NCI-H2029 (cell line): ENCODE measurements at regions not wholly inside any gene's neighbourhood (a gene's known extent, or its start where the extent isn't known, plus 50 kb on each side); places are given as distances from the start of the nearest gene placed in this dataset.

ENCODE experiments used
- DNase-seq: peaks from one replicate; lab custom pipeline; 2025; lab: John Stamatoyannopoulos, UW

- DNase-seq: peak; percentile 66
Observed at GRCh38 chr14:42929806-42930480, 1323.3 kb downstream of the LRFN5 start.

GRCh38 chr14:42927313-42927712, 1320.6 kb downstream of the LRFN5 start:
- DNase-seq: no peak

GRCh38 chr14:42921901-42922300, 1315.2 kb downstream of the LRFN5 start:
- no peak for DNase-seq

- DNase-seq: no peak
Observed at GRCh38 chr14:42918615-42919014, 1311.9 kb downstream of the LRFN5 start.

GRCh38 chr14:42911642-42912041, 1305.0 kb downstream of the LRFN5 start:
- no peak for DNase-seq

GRCh38 chr14:42909659-42910058, 1303.0 kb downstream of the LRFN5 start:
- no peak for DNase-seq

- DNase-seq: no peak
Observed at GRCh38 chr14:42893183-42893582, 1286.5 kb downstream of the LRFN5 start.

- no peak for DNase-seq
Observed at GRCh38 chr14:42884100-42884499, 1277.4 kb downstream of the LRFN5 start.

- no peak for DNase-seq
Observed at GRCh38 chr14:42877716-42878115, 1271.0 kb downstream of the LRFN5 start.

- peak; percentile 31 for DNase-seq
Observed at GRCh38 chr14:42872786-42873185, 1266.1 kb downstream of the LRFN5 start.

GRCh38 chr14:42869681-42870080, 1263.0 kb downstream of the LRFN5 start:
- no peak for DNase-seq

- DNase-seq: no peak
Observed at GRCh38 chr14:42862114-42862513, 1255.4 kb downstream of the LRFN5 start.

- DNase-seq: no peak
Observed at GRCh38 chr14:42860371-42860770, 1253.7 kb downstream of the LRFN5 start.

- no peak for DNase-seq
Observed at GRCh38 chr14:42856106-42856505, 1249.4 kb downstream of the LRFN5 start.

GRCh38 chr14:42855085-42855484, 1248.4 kb downstream of the LRFN5 start:
- DNase-seq: no peak

- DNase-seq: no peak
Observed at GRCh38 chr14:42854061-42854460, 1247.4 kb downstream of the LRFN5 start.

- DNase-seq: no peak
Observed at GRCh38 chr14:42848652-42849051, 1242.0 kb downstream of the LRFN5 start.

GRCh38 chr14:42814817-42815216, 1208.1 kb downstream of the LRFN5 start:
- no peak for DNase-seq

GRCh38 chr14:42806909-42807315, 1200.2 kb downstream of the LRFN5 start:
- no peak for DNase-seq

GRCh38 chr14:42804141-42804540, 1197.5 kb downstream of the LRFN5 start:
- no peak for DNase-seq

GRCh38 chr14:42802346-42802745, 1195.7 kb downstream of the LRFN5 start:
- DNase-seq: no peak

- DNase-seq: no peak
Observed at GRCh38 chr14:42792166-42792565, 1185.5 kb downstream of the LRFN5 start.

GRCh38 chr14:42782754-42783153, 1176.1 kb downstream of the LRFN5 start:
- no peak for DNase-seq

GRCh38 chr14:42778984-42779383, 1172.3 kb downstream of the LRFN5 start:
- no peak for DNase-seq
